ENCODE measurements at regions not wholly inside any gene's neighbourhood (a gene's known extent, or its start where the extent isn't known, plus 50 kb on each side); places are given as distances from the start of the nearest gene placed in this dataset.

- peak; percentile 72 for DNase-seq
- Histone ChIP-seq H3K9me3 (no peaks in the 10 kb centered on the region), H3K27ac (no peak overlapping the region), H3K4me1 (peaks cover 0 to 17% (median 8%) of the 10 kb centered on the region in 4 donors), H3K27me3 (no peaks in the 10 kb centered on the region), H3K4me3 (no peak overlapping the region), H3K36me3 (no peaks in the 10 kb centered on the region)
- peak in 3 of 4 experiments; percentile 65 to 76 (median 68) for TF ChIP-seq CTCF (IDR thresholded peaks at IDR 0.05)
- TF ChIP-seq POLR2AphosphoS5 (IDR thresholded peaks at IDR 0.05): no peak
- intact Hi-C loops (cut with DNase I): loop anchor here (1.0 kb wide), 1 partner anchor 276 kb away; no protein-coding TSS in a partner anchor
- WGBS, 2 donors: 46 to 50% methylated on average over 4 of the region's 4 CpGs
These were observed 131.9 kb upstream of the ANKH start for GRCh38 chr5:15003511-15003920.

GRCh38 chr5:15002791-15003190, 131.2 kb upstream of the ANKH start:
- intact Hi-C loops (cut with DNase I): loop anchor here (1.0 kb wide), 1 partner anchor 275 kb away; no protein-coding TSS in a partner anchor
- no peaks in the 10 kb centered on the region for H3K27me3 ChIP-seq
- no peak overlapping the region for H3K27ac ChIP-seq
- WGBS, 2 donors: 62 to 70% methylated on average over 2 of the region's 2 CpGs
- no peak overlapping the region for H3K4me3 ChIP-seq
- no peak for TF ChIP-seq CTCF (IDR thresholded peaks at IDR 0.05)
- no peak for TF ChIP-seq EP300 (IDR thresholded peaks at IDR 0.05)
- no peak for TF ChIP-seq POLR2A (IDR thresholded peaks at IDR 0.05)
- no peak for TF ChIP-seq POLR2AphosphoS5 (IDR thresholded peaks at IDR 0.05)
- H3K4me1 ChIP-seq: peaks cover 0 to 10% (median 1%) of the 10 kb centered on the region in 4 donors
- no peaks in the 10 kb centered on the region for H3K36me3 ChIP-seq
- peaks cover 0 to 3% (median 0%) of the 10 kb centered on the region in 4 donors for H3K9me3 ChIP-seq
- no peak for DNase-seq

GRCh38 chr5:15002173-15002572, 130.6 kb upstream of the ANKH start:
- no peak overlapping the region for H3K27ac ChIP-seq
- H3K36me3 ChIP-seq: no peaks in the 10 kb centered on the region
- no peak overlapping the region for H3K4me3 ChIP-seq
- H3K4me1 ChIP-seq: peaks cover 0 to 8% (median 0%) of the 10 kb centered on the region in 4 donors
- intact Hi-C loops (cut with DNase I): no loop called here
- TF ChIP-seq CTCF (IDR thresholded peaks at IDR 0.05) (no peak), POLR2AphosphoS5 (IDR thresholded peaks at IDR 0.05) (no peak), EP300 (IDR thresholded peaks at IDR 0.05) (no peak), POLR2A (IDR thresholded peaks at IDR 0.05) (no peak)
- DNase-seq: no peak
- peaks cover 0 to 3% (median 0%) of the 10 kb centered on the region in 4 donors for H3K9me3 ChIP-seq
- WGBS, 2 donors: 94 to 96% methylated on average over 10 of the region's 10 CpGs
- no peaks in the 10 kb centered on the region for H3K27me3 ChIP-seq

- H3K27ac ChIP-seq: no peak overlapping the region
- no peak overlapping the region for H3K4me3 ChIP-seq
- no peaks in the 10 kb centered on the region for H3K36me3 ChIP-seq
- TF ChIP-seq CTCF (IDR thresholded peaks at IDR 0.05): no peak
- no peak for TF ChIP-seq POLR2A (IDR thresholded peaks at IDR 0.05)
- TF ChIP-seq EP300 (IDR thresholded peaks at IDR 0.05): no peak
- TF ChIP-seq POLR2AphosphoS5 (IDR thresholded peaks at IDR 0.05): no peak
- 79 to 90% methylated on average over 2 of the region's 2 CpGs for WGBS, 2 donors
- DNase-seq: no peak
- H3K4me1 ChIP-seq: peaks cover 0 to 8% (median 0%) of the 10 kb centered on the region in 4 donors
- H3K27me3 ChIP-seq: no peaks in the 10 kb centered on the region
- peaks cover 0 to 3% (median 0%) of the 10 kb centered on the region in 4 donors for H3K9me3 ChIP-seq
- intact Hi-C loops (cut with DNase I): no loop called here
These were observed 129.9 kb upstream of the ANKH start for GRCh38 chr5:15001517-15001916.

- DNase-seq: no peak
- peaks cover 0 to 3% (median 0%) of the 10 kb centered on the region in 4 donors for H3K4me1 ChIP-seq
- 79 to 91% methylated on average over 3 of the region's 3 CpGs for WGBS, 2 donors
- TF ChIP-seq CTCF (IDR thresholded peaks at IDR 0.05) (no peak), POLR2A (IDR thresholded peaks at IDR 0.05) (no peak), POLR2AphosphoS5 (IDR thresholded peaks at IDR 0.05) (no peak), EP300 (IDR thresholded peaks at IDR 0.05) (no peak)
- peaks cover 0 to 3% (median 0%) of the 10 kb centered on the region in 4 donors for H3K9me3 ChIP-seq
- intact Hi-C loops (cut with DNase I): no loop called here
- H3K27ac ChIP-seq: no peak overlapping the region
- H3K27me3 ChIP-seq: no peaks in the 10 kb centered on the region
- no peaks in the 10 kb centered on the region for H3K36me3 ChIP-seq
- H3K4me3 ChIP-seq: no peak overlapping the region
These were observed 126.9 kb upstream of the ANKH start for GRCh38 chr5:14998491-14998890.

Measured in sigmoid colon (tissue), 6 donors.